NCI-H524 (cell line): ENCODE measurements at regions not wholly inside any gene's neighbourhood (a gene's known extent, or its start where the extent isn't known, plus 50 kb on each side); places are given as distances from the start of the nearest gene placed in this dataset.
"Not testable (repeated sequence)": the region's sequence is repeated elsewhere in the genome, so short reads cannot be mapped to it uniquely, and the experiment has no call there.

Experiments used
- DNase-seq, 2 experiments: peaks; one replicate each; lab custom pipeline; 2025; lab: John Stamatoyannopoulos, UW

DNA sequence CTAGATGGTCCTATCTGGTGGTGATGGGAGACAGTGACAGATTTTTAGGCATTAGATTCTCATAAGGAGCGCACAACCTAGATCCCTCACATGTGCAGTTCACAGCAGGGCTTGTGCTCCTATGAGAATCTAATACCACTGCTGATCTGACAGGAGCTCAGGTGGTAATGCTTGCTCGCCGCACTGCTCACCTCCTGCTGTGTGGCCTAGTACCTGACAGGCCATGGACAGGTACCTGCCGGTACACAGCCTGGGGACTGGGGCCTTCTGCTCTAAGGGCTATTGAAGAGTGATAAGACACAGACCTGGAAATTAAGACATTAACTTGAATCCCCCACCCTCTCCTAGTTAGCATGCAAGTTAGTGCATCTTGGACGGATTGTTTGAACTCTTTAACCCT lies 64.4 kb downstream of the KLRB1 start:
- DNase-seq = not testable (repeated sequence)

DNA sequence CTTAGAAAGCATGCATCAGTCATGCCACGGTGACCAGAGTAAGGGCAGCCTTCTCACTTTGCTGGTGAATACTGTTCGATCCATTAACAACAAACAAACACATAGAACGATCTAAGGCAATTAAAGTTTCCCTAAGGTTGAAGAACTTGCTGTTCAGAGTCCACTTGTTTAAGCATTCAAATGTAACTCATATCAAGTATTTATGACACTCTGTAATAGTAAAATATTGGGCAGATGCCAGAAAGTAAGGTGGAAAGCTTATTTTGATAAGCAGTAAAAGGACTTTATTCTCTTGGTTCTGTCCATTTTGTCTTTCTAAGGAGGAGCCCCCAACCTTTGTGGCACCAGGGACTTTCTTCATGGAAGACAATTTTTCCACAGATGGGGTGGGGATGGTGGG lies 64.9 kb downstream of the KLRB1 start:
- not testable (repeated sequence) for DNase-seq

DNA sequence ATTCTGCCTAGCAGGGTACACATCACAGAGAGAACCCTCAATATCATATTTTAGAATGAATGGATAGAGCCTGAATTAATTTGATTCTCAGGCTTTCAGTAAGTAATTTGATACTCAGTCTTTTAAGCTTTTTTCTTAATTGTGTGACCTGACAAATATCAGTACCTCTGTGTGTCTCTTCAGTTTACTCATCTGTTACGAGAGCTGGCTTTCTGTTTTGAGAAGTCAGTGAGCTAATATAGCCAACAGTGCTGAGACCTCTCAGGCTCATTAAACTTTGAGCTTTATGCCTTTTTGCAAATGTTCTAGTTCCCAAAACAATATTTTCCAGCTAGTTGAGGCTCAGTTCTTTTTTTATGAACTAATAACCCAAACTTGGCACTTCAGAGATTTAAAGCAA lies 91.8 kb downstream of the KLRB1 start:
- not testable (repeated sequence) for DNase-seq

DNA sequence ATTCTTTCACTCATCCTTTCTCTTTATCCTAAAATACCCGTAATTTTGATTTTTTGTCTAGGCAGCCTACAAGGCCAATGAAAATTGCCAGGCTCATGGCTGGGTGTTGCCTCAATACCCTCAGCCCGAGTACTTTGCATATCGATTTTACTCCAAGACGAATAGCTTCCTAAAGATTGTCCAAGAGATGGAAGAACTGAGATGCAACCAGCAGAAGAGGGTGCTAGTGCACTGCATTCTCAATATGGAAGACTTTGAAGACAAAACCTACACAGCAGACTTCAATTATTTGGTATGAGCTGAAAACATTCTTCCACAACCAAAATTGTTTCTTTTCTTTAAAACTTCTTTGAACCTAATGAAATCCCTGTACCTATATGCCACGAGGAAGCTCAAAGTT lies 95.0 kb downstream of the KLRB1 start:
- DNase-seq = not testable (repeated sequence)

DNA sequence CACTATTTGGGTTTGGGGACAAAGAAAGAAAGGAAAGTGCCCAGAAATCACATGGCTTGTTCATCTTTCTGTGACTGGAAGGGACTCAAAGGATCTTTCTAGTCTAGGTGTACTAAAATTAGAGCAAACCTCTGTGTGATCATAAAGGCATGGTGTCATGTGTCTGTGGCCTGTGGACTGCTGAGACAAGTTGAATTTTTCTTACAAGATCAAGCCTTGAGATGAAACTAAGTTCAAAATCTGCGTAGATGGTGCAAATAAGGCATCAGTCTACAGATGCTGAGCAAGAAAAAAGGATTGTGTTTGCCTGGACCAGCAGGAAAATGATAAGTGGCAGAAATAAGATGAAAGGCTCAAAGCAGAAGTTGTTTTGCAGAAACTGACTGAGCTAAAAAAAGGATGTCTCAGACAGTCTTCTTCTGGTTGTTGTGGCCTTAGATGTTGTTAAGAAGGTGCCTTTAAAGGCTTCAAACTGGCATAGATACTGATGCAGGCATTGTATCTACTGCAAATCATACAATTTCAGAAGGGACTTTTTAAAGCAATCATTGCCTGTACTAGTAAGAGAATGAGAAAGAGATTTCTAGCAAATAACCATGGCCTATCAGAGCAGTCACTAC lies 97.2 kb downstream of the KLRB1 start:
- DNase-seq = not testable (repeated sequence)

DNA sequence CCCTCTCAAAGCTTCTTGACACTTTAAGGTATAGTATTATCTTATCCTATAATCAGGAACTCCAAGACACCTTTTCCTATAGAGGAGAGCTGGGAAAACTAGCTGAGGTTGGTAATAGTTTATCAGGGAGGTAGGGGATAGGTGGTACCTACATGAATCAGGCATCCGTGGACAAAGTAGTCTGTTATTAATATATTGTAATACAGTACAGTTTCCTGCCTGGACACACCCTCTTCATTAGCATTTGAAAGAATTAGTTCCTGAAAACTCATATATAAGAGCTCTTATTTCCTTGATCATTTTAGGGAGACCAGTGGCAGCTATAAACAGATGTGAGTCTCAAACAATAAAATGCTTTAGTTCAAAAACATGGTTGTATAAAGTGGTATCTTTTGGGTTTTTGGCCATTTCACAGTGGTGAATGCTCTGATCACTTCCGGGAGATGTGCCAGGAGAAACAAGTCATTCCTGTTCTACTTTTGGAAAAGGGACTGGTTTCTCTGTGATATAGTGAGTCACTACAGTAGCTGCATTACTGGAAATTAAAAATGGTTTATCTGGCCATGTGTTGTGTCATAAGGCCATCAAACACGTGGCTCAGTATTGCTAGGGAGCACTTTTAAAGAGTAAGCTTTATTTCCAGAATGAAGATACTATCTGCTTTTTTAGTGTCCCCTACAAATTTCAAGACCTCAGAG lies 98.1 kb downstream of the KLRB1 start:
- DNase-seq = no peak

DNA sequence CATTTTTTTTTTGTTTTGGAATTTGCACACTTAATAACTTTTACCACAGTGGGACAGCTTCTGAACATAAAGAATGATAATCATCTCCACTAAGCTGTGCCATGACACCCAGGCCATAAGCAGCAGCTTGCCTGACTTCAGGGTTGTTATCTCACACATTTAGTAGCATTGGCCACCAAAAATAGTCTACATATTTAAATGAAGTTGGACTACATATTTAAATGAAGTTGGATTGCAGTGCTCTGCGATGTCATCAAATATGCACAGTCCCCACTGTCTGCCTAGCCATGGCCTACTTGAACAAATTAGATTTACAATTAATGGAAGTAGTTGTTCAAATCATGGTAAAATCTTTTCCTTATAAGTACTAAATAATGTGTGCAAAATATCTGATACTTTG lies 101.0 kb downstream of the KLRB1 start:
- no peak for DNase-seq

DNA sequence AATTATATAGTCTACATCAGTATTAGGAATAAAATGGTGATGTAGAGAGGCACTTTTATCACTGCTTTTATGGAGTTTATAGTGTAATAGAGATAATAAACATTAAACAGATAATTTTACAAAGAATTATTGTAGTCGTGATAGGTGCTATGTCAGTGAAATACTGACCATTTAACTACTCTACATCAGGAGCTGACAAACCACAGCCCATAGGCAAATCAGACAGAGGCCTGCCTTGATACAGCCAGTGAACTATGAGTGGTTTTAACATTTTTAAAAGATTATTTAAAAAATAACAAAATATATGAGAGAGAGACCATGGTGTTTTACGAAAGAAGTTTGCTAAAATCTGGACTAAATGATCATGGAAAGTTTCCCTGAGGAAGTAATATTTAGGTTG lies 104.3 kb downstream of the KLRB1 start:
- not testable (repeated sequence) for DNase-seq

DNA sequence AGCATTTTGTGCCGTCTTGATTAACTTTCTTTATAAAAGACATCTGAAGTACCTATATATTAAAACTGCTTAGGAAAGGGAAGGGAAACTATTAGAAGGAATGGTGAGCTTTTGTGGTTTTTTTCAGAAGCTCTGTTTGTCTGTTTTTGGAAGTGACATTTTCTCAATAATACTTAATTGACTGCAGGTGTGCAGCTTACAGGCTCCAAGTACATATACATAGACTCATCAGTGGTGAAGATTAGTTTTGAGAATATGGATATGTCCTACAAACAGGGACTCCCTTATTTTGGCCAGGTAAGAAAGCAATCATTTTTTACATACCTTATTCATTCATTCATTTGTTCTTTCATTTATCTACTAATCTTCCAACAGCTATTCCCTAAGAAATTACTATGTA lies 104.9 kb downstream of the KLRB1 start:
- not testable (repeated sequence) for DNase-seq

DNA sequence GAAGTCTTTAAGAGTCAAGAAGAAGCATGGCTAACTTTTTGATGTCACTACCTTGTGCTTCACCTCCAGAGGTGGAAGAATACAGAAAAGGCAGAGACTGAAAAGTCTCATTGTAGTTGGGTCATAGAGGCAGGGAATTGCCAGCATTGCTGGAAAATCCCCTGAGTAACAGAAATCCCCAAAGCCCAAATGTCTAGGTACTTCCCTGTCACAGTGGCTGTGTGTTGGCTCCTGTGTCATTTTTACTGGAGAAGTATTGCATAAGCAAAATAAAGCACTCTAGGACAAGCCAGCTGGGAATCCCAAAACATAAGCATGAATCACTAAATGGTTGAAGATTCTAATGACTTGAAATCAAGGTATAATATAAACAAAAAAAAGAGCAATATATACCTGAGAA lies 114.4 kb downstream of the KLRB1 start:
- DNase-seq = not testable (repeated sequence)

DNA sequence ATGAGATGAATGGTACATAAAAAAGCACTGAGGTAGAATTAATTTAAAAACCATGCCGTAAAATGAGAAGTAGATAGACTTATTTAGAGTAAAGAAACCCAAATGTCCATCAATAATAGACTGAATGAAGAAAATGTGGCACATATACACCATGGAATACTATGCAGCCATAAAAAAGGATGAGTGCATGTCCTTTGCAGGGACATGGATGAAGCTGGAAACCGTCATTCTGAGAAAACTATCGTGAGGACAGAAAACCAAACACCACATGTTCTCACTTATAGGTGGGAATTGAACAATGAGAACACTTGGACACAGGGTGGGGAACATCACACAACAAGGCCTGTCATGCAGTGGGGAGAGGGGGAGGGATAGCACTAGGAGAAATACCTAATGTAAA lies 126.4 kb downstream of the KLRB1 start:
- not testable (repeated sequence) for DNase-seq

DNA sequence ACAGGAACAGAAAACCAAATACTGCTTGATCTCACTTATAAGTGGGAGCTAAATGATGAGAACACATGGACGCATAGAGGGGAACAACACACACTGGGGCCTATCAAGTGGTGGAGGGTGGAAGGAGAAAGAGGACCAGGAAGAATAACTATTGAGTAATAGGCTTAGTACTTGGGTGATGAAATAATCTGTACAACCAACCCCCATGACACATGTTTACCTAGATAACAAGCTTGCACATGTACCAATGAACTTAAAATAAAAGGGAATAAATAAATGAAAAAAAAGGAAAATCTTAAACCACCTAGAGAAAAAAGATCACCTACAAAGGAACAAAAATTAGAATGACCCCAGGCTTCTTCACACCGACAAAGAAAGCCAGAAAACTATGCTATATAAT lies 133.5 kb downstream of the KLRB1 start:
- DNase-seq = not testable (repeated sequence)

DNA sequence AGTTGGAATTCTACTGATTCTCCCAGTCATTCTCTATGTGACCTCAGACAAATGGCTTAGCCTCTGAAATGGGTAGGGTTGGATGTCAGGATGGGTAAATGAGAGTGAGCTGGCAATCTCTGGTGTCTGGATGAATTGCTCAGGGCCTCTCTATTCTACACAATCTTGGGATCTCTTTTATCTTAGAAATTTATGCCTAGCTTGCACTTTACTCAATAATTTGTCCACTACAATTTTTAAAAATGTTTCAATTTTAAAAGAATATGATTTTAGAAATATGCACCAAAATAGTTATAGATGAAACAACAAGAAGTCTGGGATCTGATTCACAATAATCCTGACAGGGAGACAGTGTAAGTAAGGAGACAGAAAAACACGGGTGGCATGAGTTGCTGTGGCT lies 134.1 kb downstream of the KLRB1 start:
- DNase-seq = not testable (repeated sequence)

DNA sequence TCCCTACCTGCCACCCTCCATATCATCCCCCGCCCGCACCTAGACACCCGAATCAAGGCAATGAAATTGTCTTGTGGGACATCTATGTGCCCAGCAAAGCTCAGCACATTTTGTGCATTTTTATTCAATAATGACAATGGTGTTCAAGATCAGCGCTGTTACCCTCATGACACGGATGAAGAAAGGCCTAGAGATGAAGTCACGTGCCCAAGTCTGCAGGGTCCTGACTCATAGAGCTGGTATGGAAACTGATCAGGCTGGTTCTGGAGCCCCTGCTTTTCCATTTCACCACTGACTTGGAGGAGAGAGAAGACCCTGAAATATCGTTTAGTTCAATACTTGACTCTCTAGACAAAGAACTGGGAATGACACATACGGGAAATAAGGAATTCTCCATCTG lies 136.2 kb downstream of the KLRB1 start:
- not testable (repeated sequence) for DNase-seq

DNA sequence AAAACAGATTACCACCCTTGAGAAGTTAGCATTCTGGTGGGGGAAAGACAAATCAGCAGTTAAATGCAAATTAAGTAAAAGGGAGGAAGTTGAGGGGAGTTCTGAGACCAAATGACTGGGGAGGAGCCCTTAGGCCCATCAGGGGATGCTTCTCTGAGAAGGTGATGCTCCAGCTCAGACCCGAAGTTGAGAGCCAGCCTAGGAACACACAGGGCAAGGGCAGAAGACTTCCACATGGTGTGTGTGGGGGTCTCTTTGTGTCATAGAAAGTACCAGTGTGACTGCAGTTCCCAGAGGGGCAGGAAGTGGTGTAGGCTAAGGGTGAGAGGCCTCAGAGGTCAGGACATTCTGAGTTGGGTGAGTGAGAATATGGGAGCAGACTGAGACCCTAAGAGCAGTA lies 137.3 kb downstream of the KLRB1 start:
- DNase-seq = not testable (repeated sequence)

DNA sequence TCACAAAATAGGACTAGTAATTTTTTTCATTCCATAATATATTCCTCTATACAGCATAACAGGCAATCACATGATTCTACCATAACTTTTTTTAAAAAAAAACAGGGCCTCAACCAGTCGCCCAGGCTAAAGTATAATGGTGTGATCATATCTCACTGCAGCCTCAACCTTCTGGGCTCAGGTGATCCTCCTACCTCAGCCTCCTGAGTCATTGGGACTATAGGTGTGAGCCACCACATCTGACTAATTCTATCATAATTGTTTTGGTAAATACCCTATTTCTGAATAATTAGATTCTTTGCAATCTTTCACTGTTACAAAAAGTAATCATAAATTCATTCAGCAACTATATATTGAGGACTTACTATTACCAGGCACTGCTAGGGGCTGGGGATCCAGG lies 137.8 kb downstream of the KLRB1 start:
- DNase-seq = not testable (repeated sequence)

DNA sequence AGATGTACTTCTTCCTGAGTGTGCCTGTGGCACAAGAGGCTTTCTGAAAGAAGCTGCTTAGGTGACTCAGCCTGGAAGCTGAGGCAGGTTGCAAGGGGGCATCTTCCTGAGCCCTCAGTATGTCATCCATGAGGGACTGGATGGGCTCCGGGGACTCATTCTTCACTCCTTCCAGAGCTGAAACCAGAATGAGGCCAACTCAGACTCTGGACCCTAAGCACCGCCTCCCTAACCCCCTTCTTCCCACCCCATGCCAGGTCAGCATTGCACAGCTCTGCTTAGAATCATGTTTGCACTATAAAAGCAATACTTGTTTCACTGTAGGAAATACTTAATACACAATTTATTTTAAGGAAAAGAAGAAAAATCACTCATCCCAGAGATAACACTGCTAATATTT lies 138.3 kb downstream of the KLRB1 start:
- DNase-seq = not testable (repeated sequence)

DNA sequence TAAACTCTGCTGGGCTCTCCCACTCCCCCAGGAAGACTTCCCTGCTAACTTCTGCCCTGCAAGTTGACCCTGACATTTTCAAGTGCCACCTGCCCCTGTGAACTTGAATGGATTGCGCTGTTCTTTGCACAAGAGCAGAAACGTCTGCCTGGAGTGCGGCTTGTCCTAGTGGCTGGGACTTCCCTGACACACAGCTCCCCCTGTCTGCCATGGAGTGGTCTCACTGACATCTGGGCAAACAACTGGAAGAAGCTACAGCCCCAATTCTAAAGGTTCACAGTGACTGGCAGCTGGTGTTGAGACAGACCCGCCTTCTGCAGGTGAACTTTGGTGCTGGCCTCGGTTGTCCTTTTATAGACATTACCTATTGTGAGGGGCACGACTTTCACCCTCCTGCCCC lies 138.7 kb downstream of the KLRB1 start:
- peak in 1 of 2 experiments; percentile 28 for DNase-seq

DNA sequence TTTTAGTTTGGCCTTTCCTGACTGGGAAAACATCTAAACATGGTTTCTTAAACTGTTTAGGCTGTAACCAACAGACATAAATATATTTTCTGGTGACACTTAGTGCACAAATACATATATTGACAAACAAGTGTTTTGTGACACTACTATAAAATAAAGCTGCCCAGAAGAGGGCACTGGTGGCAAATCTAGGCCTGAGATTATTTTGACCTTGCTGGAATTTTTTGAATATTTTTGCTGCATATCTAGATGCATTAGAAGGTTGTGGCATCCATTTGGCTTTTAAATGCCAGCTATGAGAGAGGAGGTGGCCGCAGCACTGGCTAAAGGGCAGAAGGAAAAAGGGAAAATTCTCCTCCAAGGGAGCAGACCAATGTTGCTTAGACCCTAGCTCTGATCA lies 139.6 kb downstream of the KLRB1 start:
- DNase-seq = peak in 1 of 2 experiments; percentile 0

DNA sequence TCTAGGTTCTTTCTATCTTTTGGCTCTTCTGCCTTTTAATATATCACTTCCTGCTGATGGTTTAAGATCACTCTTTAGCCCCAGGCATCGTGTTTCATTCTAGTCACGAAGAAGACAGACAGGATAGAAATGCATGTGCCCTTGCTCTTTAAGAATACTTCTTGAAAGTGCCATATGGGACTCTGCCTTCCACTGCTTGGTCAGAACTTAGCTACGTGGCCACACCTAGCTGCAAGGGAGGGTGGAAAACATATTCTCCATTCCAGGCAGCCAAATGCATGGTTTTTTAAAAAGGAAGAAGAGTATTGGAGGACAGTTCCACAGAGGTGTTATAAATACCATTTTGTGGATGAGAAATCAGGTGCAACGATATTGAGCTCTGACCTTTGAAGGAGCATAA lies 143.3 kb downstream of the KLRB1 start:
- DNase-seq = no peak

DNA sequence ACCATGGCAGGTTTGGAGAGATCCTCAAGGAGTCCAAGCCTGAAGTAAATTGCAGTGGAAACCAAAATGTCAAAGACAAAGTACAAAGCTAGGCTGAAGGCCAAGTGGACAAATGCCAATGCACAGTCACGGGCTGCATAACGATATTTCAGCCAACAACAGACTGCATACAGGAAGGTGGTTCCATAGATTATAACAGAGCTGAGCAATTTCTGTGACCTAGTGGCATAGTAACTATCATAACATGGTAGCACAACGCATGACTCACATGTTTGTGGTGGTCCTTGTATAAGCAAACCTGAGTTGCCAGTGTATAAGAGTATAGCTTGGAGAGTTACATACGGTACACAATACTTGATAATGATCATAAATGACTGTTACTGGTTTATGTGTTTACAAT lies 152.2 kb downstream of the KLRB1 start:
- DNase-seq = not testable (repeated sequence)

DNA sequence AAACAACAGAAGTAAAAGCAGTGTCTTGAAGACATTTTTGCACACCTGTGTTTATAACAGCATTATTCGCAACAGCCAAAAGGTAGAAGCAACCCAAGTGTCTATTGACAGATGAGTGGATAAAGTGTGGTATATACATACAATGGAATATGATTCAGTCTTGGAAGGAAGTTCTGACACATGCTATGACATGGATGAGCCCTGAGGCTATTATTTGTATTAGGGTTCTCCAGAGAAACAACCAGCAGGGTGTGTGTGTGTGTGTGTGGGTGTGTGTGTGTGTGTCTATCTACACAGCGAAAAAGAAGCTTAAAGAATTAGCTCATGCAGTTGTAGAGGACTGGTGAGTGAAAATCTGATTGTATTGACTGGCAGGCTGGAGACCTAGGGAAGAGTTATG lies 153.7 kb downstream of the KLRB1 start:
- not testable (repeated sequence) for DNase-seq

DNA sequence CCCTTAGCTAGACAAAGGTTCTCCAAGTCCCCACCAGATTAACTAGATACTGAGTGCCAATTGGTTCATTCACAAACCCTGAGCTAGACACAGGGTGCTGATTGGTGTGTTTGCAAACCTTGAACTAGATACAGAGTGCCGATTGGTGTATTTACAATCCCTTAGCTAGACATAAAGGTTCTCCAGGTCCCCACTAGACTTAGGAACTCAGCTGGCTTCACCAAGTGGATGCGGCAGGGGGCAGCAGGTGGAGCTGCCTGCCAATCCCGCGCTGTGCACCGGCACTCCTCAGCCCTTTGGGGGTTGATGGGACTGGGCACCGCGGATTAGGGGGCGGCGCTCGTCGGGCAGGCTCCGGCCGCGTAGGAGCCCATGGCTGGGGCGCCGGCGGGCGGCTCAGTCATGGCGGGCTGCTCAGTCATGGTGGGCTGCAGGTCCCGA lies 157.6 kb downstream of the KLRB1 start:
- peak; percentile 8 to 53 for DNase-seq

DNA sequence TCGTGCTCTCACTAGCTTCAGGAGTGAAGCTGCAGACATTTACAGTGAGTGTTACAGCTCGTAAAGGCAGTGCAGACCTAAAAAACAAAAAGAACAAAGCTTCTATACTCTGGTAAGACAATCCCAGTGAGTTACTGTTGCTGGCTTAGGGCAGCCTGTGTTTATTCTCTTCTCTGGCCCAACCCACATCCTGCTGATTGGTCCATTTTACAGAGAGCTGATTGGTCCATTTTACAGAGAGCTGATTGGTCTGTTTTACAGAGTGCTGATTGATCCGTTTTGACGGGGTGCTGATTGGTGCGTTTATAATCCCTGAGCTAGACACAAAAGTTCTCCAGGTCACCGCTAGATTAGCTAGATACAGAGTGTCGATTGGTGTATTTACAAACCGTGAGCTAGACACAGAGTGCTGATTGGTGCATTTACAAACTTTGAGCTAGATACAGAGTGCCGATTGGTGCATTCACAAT lies 158.0 kb downstream of the KLRB1 start:
- peak in 1 of 2 experiments; percentile 33 for DNase-seq
